H1 (cell line): ENCODE measurements at regions not wholly inside any gene's neighbourhood (a gene's known extent, or its start where the extent isn't known, plus 50 kb on each side); places are given as distances from the start of the nearest gene placed in this dataset.

Experiments used
- RNF2 ChIP-seq: fragments of 200-900, 300-1000 bp; sonication (generic); IDR thresholded peaks from 2 replicates; pipeline ENCODE4 v1.7.1; 2016; ENCODE audit warnings: borderline replicate concordance, low read depth, mild to moderate bottlenecking, antibody characterized with exemption, low read length; ENCODE audit not compliant: poor library complexity, severe bottlenecking; ENCODE audit errors: missing control alignments

GRCh38 chr16:5671421-5671820 is 573.8 kb upstream of the EEF2KMT start (continued):
- no peak for TF ChIP-seq RNF2
- TF ChIP-seq, all 59 proteins: peak for 0
